ENCODE measurements at regions not wholly inside any gene's neighbourhood (a gene's known extent, or its start where the extent isn't known, plus 50 kb on each side); places are given as distances from the start of the nearest gene placed in this dataset.

DNA sequence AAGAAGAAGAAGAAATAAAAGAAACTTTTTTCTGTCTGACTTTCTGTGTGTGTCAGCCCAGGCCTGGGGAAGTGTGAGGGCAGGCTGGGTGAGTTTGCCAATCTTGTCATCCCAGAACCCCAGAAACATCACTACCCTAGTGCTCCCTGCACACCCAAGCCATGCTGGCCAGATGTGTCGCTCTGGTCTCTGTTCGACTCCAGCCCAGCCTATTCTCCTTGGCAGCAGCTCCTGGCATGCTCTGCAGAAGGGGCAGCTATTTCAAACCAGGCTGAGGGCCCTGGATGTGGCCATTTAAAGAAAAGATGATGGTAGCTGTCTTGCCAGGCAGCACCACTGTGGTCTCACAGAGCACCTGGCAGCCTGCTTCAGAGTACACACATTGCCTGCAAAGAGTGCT is 334.1 kb downstream of the RPS24 start:
- WGBS, 2 donors: 76 to 77% methylated on average over 2 of the region's 2 CpGs
- H3K36me3 ChIP-seq: no peaks in the 10 kb centered on the region
- H3K9me3 ChIP-seq: no peaks in the 10 kb centered on the region
- intact Hi-C loops (cut with DNase I): no loop called here
- H3K4me1 ChIP-seq: no peaks in the 10 kb centered on the region
- no peaks in the 10 kb centered on the region for H3K27me3 ChIP-seq
- no peak overlapping the region for H3K27ac ChIP-seq
- no peak overlapping the region for H3K4me3 ChIP-seq
- ATAC-seq (no peak), DNase-seq (no peak), FAIRE-seq (no peak)
- TF ChIP-seq CTCF (IDR thresholded peaks at IDR 0.05): no peak

GRCh38 chr10:78371136-78371535 is 337.5 kb downstream of the RPS24 start:
- no peaks in the 10 kb centered on the region for H3K27me3 ChIP-seq
- H3K27ac ChIP-seq: no peak overlapping the region
- peak in 2 of 4 donors; percentile 54 to 72 for ATAC-seq
- intact Hi-C loops (cut with DNase I): no loop called here
- WGBS, 2 donors: 34 to 42% methylated on average over 4 of the region's 4 CpGs
- no peak overlapping the region for H3K4me3 ChIP-seq
- no peaks in the 10 kb centered on the region for H3K36me3 ChIP-seq
- TF ChIP-seq CTCF (IDR thresholded peaks at IDR 0.05): no peak
- H3K9me3 ChIP-seq: no peaks in the 10 kb centered on the region
- peak in 3 of 6 donors; percentile 30 to 39 (median 32) for DNase-seq
- no peak for FAIRE-seq
- H3K4me1 ChIP-seq: no peaks in the 10 kb centered on the region

GRCh38 chr10:78372806-78373205 is 339.1 kb downstream of the RPS24 start:
- no peaks in the 10 kb centered on the region for H3K36me3 ChIP-seq
- no peaks in the 10 kb centered on the region for H3K4me1 ChIP-seq
- no peak for FAIRE-seq
- no peaks in the 10 kb centered on the region for H3K9me3 ChIP-seq
- no peak for DNase-seq
- no peak for TF ChIP-seq CTCF (IDR thresholded peaks at IDR 0.05)
- no peak overlapping the region for H3K4me3 ChIP-seq
- 86 to 93% methylated on average over 6 of the region's 6 CpGs for WGBS, 2 donors
- no peak for ATAC-seq
- no peak overlapping the region for H3K27ac ChIP-seq
- intact Hi-C loops (cut with DNase I): no loop called here
- no peaks in the 10 kb centered on the region for H3K27me3 ChIP-seq

DNA sequence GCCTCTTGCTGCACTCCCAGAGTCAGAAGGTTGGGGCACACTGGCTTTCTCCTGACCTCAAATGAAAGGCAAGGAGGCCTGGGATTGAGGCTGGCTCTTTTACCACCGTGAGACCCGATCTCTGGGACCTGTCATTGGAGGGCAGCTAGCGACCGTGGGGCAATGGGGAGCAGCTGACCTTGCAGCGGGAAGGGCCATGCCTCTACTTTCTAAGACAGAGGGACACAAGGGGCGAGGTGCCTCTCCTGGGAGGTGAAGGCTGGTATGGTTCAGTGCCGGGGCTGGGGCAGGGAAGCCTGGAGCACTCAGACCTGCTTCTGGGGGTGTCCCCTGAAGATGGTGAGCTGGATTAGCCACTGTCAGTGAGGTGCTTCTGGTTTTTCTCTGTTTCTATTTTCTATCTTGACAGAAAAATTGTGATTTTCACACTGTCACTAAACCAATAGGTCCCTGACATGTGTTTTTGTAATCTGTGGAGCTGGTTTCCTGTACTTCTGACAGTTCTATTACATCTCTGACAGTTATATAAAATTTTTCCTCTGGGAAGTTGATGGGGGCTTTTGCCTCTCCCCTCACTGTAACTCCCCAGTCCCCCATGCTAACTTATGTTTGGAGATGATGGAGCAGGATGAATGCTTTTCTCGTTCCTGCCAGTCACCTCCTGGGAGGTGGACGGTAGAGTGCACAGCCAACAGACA is 340.8 kb downstream of the RPS24 start:
- Histone ChIP-seq H3K27ac (no peak overlapping the region), H3K4me3 (no peak overlapping the region), H3K36me3 (no peaks in the 10 kb centered on the region), H3K27me3 (no peaks in the 10 kb centered on the region), H3K9me3 (no peaks in the 10 kb centered on the region), H3K4me1 (no peaks in the 10 kb centered on the region)
- FAIRE-seq: no peak
- no peak for ATAC-seq
- DNase-seq: no peak
- intact Hi-C loops (cut with DNase I): no loop called here
- 85 to 94% methylated on average over 9 of the region's 9 CpGs for WGBS, 2 donors
- no peak for TF ChIP-seq CTCF (IDR thresholded peaks at IDR 0.05)

All from pancreas (tissue), 10 donors.